H1 (cell line): ENCODE measurements at regions not wholly inside any gene's neighbourhood (a gene's known extent, or its start where the extent isn't known, plus 50 kb on each side); places are given as distances from the start of the nearest gene placed in this dataset.

Experiments used
- BACH1 ChIP-seq: IDR thresholded peaks from 2 replicates; pipeline ENCODE4 v1.6.1; 2012; ENCODE audit warnings: low read length, improper control_type of control experiment
- HDAC2 ChIP-seq, 2 experiments: fragments of 300-600 bp in 1 of 2; sonication (generic) in 1 of 2; IDR thresholded peaks; 2 replicates each; pipeline ENCODE4 v1.6.1; 2011 to 2012; ENCODE audit warnings: low read depth in 2 of 2, low read length in 2 of 2, mild to moderate bottlenecking in 2 of 2, moderate library complexity in 2 of 2, borderline replicate concordance in 1 of 2, inconsistent platforms in 1 of 2
- JUN ChIP-seq: IDR thresholded peaks from 2 replicates; pipeline ENCODE4 v1.6.1; 2011; ENCODE audit warnings: low read depth, mild to moderate bottlenecking, improper control_type of control experiment, low read length
- NANOG ChIP-seq: IDR thresholded peaks from 2 replicates; pipeline ENCODE4 v1.6.1; 2011; ENCODE audit warnings: low read length, low read depth, mild to moderate bottlenecking, inconsistent platforms; ENCODE audit not compliant: insufficient read depth, poor library complexity, severe bottlenecking
- NRF1 ChIP-seq: IDR thresholded peaks from 2 replicates; pipeline ENCODE4 v1.6.1; 2011; ENCODE audit warnings: mild to moderate bottlenecking, low read depth, low read length, improper control_type of control experiment
- POU5F1 ChIP-seq: IDR thresholded peaks from 2 replicates; pipeline ENCODE4 v1.6.1; 2011; ENCODE audit warnings: low read depth, mild to moderate bottlenecking, low read length, moderate library complexity
- RFX5 ChIP-seq: IDR thresholded peaks from 2 replicates; pipeline ENCODE4 v1.6.1; 2011; ENCODE audit warnings: low read depth, low read length, improper control_type of control experiment, borderline replicate concordance
- RXRA ChIP-seq: IDR thresholded peaks from 2 replicates; pipeline ENCODE4 v1.6.1; 2011; ENCODE audit warnings: low read depth, mild to moderate bottlenecking, low read length, moderate library complexity; ENCODE audit not compliant: insufficient read depth
- SP1 ChIP-seq: IDR thresholded peaks from 2 replicates; pipeline ENCODE4 v1.6.1; 2011; ENCODE audit warnings: low read depth, low read length
- TF ChIP-seq, protein P1 (sequence below): fragments of 300-600 bp; sonication (generic); IDR thresholded peaks from 2 replicates; pipeline ENCODE4 v1.7.1; 2012; ENCODE audit warnings: low read length, moderate library complexity, mild to moderate bottlenecking, inconsistent platforms; ENCODE audit not compliant: insufficient replicate concordance

DNA sequence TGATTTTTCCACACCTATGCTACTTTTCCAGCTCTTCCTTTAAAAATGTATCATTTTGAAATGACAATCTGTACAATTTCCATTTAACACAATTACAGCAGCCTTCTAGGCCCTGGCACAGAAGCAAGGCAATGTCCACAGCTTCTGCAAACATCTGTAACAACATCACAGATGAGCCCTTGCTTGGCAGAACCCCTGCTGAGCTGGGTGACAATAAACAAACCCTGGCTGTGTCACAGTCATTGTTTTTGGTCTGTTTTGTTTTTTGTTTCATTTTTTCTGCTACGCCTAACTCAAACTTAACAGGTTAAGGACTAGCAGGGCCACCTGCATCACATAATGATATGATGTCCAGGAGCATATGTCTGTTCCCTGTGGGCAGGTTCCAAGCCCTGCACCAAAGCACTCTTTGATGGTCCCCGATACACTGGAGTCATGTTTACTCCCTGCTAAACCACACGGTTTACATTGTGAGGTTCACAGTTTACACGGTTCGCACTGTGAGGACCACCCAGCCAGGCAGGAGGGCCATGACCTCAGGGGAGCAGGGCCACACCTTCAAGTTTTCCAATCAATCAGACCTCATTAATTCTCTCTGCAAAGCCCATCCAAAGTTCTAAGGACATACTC, 186.8 kb upstream of the CHRNA7 start (continued):
- TF ChIP-seq, protein P1, sequence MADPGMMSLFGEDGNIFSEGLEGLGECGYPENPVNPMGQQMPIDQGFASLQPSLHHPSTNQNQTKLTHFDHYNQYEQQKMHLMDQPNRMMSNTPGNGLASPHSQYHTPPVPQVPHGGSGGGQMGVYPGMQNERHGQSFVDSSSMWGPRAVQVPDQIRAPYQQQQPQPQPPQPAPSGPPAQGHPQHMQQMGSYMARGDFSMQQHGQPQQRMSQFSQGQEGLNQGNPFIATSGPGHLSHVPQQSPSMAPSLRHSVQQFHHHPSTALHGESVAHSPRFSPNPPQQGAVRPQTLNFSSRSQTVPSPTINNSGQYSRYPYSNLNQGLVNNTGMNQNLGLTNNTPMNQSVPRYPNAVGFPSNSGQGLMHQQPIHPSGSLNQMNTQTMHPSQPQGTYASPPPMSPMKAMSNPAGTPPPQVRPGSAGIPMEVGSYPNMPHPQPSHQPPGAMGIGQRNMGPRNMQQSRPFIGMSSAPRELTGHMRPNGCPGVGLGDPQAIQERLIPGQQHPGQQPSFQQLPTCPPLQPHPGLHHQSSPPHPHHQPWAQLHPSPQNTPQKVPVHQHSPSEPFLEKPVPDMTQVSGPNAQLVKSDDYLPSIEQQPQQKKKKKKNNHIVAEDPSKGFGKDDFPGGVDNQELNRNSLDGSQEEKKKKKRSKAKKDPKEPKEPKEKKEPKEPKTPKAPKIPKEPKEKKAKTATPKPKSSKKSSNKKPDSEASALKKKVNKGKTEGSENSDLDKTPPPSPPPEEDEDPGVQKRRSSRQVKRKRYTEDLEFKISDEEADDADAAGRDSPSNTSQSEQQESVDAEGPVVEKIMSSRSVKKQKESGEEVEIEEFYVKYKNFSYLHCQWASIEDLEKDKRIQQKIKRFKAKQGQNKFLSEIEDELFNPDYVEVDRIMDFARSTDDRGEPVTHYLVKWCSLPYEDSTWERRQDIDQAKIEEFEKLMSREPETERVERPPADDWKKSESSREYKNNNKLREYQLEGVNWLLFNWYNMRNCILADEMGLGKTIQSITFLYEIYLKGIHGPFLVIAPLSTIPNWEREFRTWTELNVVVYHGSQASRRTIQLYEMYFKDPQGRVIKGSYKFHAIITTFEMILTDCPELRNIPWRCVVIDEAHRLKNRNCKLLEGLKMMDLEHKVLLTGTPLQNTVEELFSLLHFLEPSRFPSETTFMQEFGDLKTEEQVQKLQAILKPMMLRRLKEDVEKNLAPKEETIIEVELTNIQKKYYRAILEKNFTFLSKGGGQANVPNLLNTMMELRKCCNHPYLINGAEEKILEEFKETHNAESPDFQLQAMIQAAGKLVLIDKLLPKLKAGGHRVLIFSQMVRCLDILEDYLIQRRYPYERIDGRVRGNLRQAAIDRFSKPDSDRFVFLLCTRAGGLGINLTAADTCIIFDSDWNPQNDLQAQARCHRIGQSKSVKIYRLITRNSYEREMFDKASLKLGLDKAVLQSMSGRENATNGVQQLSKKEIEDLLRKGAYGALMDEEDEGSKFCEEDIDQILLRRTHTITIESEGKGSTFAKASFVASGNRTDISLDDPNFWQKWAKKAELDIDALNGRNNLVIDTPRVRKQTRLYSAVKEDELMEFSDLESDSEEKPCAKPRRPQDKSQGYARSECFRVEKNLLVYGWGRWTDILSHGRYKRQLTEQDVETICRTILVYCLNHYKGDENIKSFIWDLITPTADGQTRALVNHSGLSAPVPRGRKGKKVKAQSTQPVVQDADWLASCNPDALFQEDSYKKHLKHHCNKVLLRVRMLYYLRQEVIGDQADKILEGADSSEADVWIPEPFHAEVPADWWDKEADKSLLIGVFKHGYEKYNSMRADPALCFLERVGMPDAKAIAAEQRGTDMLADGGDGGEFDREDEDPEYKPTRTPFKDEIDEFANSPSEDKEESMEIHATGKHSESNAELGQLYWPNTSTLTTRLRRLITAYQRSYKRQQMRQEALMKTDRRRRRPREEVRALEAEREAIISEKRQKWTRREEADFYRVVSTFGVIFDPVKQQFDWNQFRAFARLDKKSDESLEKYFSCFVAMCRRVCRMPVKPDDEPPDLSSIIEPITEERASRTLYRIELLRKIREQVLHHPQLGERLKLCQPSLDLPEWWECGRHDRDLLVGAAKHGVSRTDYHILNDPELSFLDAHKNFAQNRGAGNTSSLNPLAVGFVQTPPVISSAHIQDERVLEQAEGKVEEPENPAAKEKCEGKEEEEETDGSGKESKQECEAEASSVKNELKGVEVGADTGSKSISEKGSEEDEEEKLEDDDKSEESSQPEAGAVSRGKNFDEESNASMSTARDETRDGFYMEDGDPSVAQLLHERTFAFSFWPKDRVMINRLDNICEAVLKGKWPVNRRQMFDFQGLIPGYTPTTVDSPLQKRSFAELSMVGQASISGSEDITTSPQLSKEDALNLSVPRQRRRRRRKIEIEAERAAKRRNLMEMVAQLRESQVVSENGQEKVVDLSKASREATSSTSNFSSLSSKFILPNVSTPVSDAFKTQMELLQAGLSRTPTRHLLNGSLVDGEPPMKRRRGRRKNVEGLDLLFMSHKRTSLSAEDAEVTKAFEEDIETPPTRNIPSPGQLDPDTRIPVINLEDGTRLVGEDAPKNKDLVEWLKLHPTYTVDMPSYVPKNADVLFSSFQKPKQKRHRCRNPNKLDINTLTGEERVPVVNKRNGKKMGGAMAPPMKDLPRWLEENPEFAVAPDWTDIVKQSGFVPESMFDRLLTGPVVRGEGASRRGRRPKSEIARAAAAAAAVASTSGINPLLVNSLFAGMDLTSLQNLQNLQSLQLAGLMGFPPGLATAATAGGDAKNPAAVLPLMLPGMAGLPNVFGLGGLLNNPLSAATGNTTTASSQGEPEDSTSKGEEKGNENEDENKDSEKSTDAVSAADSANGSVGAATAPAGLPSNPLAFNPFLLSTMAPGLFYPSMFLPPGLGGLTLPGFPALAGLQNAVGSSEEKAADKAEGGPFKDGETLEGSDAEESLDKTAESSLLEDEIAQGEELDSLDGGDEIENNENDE, result no peak
- no peak for TF ChIP-seq POU5F1
- no peak for TF ChIP-seq BACH1
- TF ChIP-seq NANOG, result no peak
- TF ChIP-seq NRF1, result no peak
- TF ChIP-seq SP1, result no peak
- no peak for TF ChIP-seq RXRA
- TF ChIP-seq RFX5, result no peak
- no peak for TF ChIP-seq HDAC2 (IDR thresholded peaks at IDR 0.05; ENCODE audit: borderline replicate concordance in 1 of 2, low read depth in 2 of 2, low read length in 2 of 2)
- no peak for TF ChIP-seq JUN
